ENCODE measurements at regions not wholly inside any gene's neighbourhood (a gene's known extent, or its start where the extent isn't known, plus 50 kb on each side); places are given as distances from the start of the nearest gene placed in this dataset.

GRCh38 chr13:69571606-69572323, 535.9 kb upstream of the ATXN8OS start:
- no peak for DNase-seq (ENCODE audit: low spot score)

GRCh38 chr13:69567514-69567913, 540.1 kb upstream of the ATXN8OS start:
- DNase-seq (ENCODE audit: low spot score) = no peak

- DNase-seq (ENCODE audit: low spot score) = no peak
Measured at GRCh38 chr13:69566104-69566716, 541.4 kb upstream of the ATXN8OS start.

GRCh38 chr13:69565334-69565733, 542.3 kb upstream of the ATXN8OS start:
- peak; percentile 55 for DNase-seq (ENCODE audit: low spot score)

- peak; percentile 12 for DNase-seq (ENCODE audit: low spot score)
Measured at GRCh38 chr13:69556540-69557196, 551.0 kb upstream of the ATXN8OS start.

GRCh38 chr13:69553976-69554375, 553.6 kb upstream of the ATXN8OS start:
- no peak for DNase-seq (ENCODE audit: low spot score)

- DNase-seq (ENCODE audit: low spot score) = no peak
Measured at GRCh38 chr13:69551193-69551592, 556.4 kb upstream of the ATXN8OS start.

GRCh38 chr13:69547780-69548179, 559.8 kb upstream of the ATXN8OS start:
- no peak for DNase-seq (ENCODE audit: low spot score)

- DNase-seq (ENCODE audit: low spot score) = no peak
Measured at GRCh38 chr13:69545551-69545950, 562.1 kb upstream of the ATXN8OS start.

GRCh38 chr13:69524459-69525150, 583.0 kb upstream of the ATXN8OS start:
- peak; percentile 31 for DNase-seq (ENCODE audit: low spot score)

- DNase-seq (ENCODE audit: low spot score) = no peak
Measured at GRCh38 chr13:69496981-69497380, 610.6 kb upstream of the ATXN8OS start.

- DNase-seq (ENCODE audit: low spot score) = no peak
Measured at GRCh38 chr13:69495096-69495495, 612.5 kb upstream of the ATXN8OS start.

GRCh38 chr13:69487576-69487975, 620.0 kb upstream of the ATXN8OS start:
- DNase-seq (ENCODE audit: low spot score) = no peak

GRCh38 chr13:69485991-69486592, 621.5 kb upstream of the ATXN8OS start:
- DNase-seq (ENCODE audit: low spot score) = no peak

GRCh38 chr13:69477451-69477850, 630.2 kb upstream of the ATXN8OS start:
- no peak for DNase-seq (ENCODE audit: low spot score)

GRCh38 chr13:69474011-69474685, 633.5 kb upstream of the ATXN8OS start:
- DNase-seq (ENCODE audit: low spot score) = no peak

GRCh38 chr13:69468624-69469023, 639.0 kb upstream of the ATXN8OS start:
- DNase-seq (ENCODE audit: low spot score) = no peak

GRCh38 chr13:69461397-69461796, 646.2 kb upstream of the ATXN8OS start:
- DNase-seq (ENCODE audit: low spot score) = no peak

- DNase-seq (ENCODE audit: low spot score) = no peak
Measured at GRCh38 chr13:69459346-69459745, 648.3 kb upstream of the ATXN8OS start.

GRCh38 chr13:69458013-69458412, 649.6 kb upstream of the ATXN8OS start:
- DNase-seq (ENCODE audit: low spot score) = no peak

GRCh38 chr13:69450245-69450644, 657.4 kb upstream of the ATXN8OS start:
- no peak for DNase-seq (ENCODE audit: low spot score)

Measured in HT-29 (cell line).